ENCODE measurements at regions not wholly inside any gene's neighbourhood (a gene's known extent, or its start where the extent isn't known, plus 50 kb on each side); places are given as distances from the start of the nearest gene placed in this dataset.

- Histone ChIP-seq H3K79me2 (ENCODE audit: insufficient read depth) (no peaks in the 10 kb centered on the region), H4K20me1 (ENCODE audit: insufficient read depth) (no peaks in the 10 kb centered on the region), H3K9ac (no peak overlapping the region), H3K9me3 (no peaks in the 10 kb centered on the region), H3F3A (replicated peaks; ENCODE audit: insufficient read depth) (peaks cover 9% of the 10 kb centered on the region), H3K27ac (ENCODE audit: low read depth in 2 of 2, low read length in 1 of 2) (no peak overlapping the region), H3K4me2 (no peak overlapping the region), H3K4me3 (ENCODE audit: low read depth in 2 of 2, low read length in 1 of 2) (no peak overlapping the region), H3K27me3 (ENCODE audit: insufficient read depth) (no peaks in the 10 kb centered on the region), H3K4me1 (ENCODE audit: control insufficient read depth in 1 of 2, insufficient read depth in 2 of 2, low read depth in 1 of 2, low read length in 1 of 2) (peaks cover 0 to 13% of the 10 kb centered on the region in 2 experiments; a peak in 3 of 4 replicates), H3K36me3 (replicated peaks in 1 of 2; ENCODE audit: control insufficient read depth in 1 of 2, insufficient read depth in 2 of 2, low read length in 1 of 2) (no peaks in the 10 kb centered on the region), H2AFZ (ENCODE audit: low read depth) (no peak overlapping the region), H3K9me2 (no peaks in the 10 kb centered on the region)
- POLR2A ChIA-PET = no interaction called here
- no peak for TF ChIP-seq IRF3 (IDR thresholded peaks at IDR 0.05; ENCODE audit: low read depth, low read length)
- no peak for TF ChIP-seq RXRA (IDR thresholded peaks at IDR 0.05; ENCODE audit: borderline replicate concordance, low read depth)
- no peak for TF ChIP-seq RFX5 (IDR thresholded peaks at IDR 0.05; ENCODE audit: low read length)
- TF ChIP-seq MXI1 (IDR thresholded peaks at IDR 0.05; ENCODE audit: low read depth, low read length) = no peak
- CTCF ChIA-PET = interaction anchor here (0.6 to 1.2 kb wide), 3 partner anchors 28 to 253 kb away, joined by 3 to 4 read pairs (median 3); no protein-coding TSS in a partner anchor
- WGBS (ENCODE audit: low lambda C conversion rate) = 77% methylated on average over 4 of the region's 4 CpGs
- no peak for DNase-seq
These were observed 107.6 kb upstream of the TNS3 start for GRCh38 chr7:47689558-47689957.

GRCh38 chr7:47688311-47689100 lies 106.6 kb upstream of the TNS3 start:
- 85% methylated on average over 15 of the region's 15 CpGs for WGBS (ENCODE audit: low lambda C conversion rate)
- H2AFZ ChIP-seq (ENCODE audit: low read depth) = no peak overlapping the region
- CTCF ChIA-PET = interaction anchor here (0.6 to 1.2 kb wide), 2 partner anchors 71 to 177 kb away, joined by 3 to 4 read pairs; no protein-coding TSS in a partner anchor

More at GRCh38 chr7:47688311-47689100, 106.6 kb upstream of the TNS3 start:
- Histone ChIP-seq H3K4me3 (ENCODE audit: low read depth in 2 of 2, low read length in 1 of 2) (no peak overlapping the region), H3K27me3 (ENCODE audit: insufficient read depth) (no peaks in the 10 kb centered on the region), H3K9me3 (no peaks in the 10 kb centered on the region), H3K79me2 (ENCODE audit: insufficient read depth) (no peaks in the 10 kb centered on the region), H3K36me3 (replicated peaks in 1 of 2; ENCODE audit: control insufficient read depth in 1 of 2, insufficient read depth in 2 of 2, low read length in 1 of 2) (no peaks in the 10 kb centered on the region), H3K4me1 (ENCODE audit: control insufficient read depth in 1 of 2, insufficient read depth in 2 of 2, low read depth in 1 of 2, low read length in 1 of 2) (peaks cover 0 to 13% of the 10 kb centered on the region in 2 experiments; a peak in 3 of 4 replicates), H3K4me2 (no peak overlapping the region), H3K9me2 (no peaks in the 10 kb centered on the region), H3K9ac (no peak overlapping the region), H3F3A (replicated peaks; ENCODE audit: insufficient read depth) (peaks cover 9% of the 10 kb centered on the region), H3K27ac (ENCODE audit: low read depth in 2 of 2, low read length in 1 of 2) (no peak overlapping the region), H4K20me1 (ENCODE audit: insufficient read depth) (no peaks in the 10 kb centered on the region)
- no peak for DNase-seq
- TF ChIP-seq TAF1 (IDR thresholded peaks at IDR 0.05; ENCODE audit: borderline replicate concordance, low read depth, low read length) = no peak
- TF ChIP-seq FOSL2 (IDR thresholded peaks at IDR 0.05; ENCODE audit: borderline replicate concordance, low read depth) = no peak
- TF ChIP-seq CHD2 (IDR thresholded peaks at IDR 0.05; ENCODE audit: low read length, partially characterized antibody) = no peak
- no peak for TF ChIP-seq ELF1 (IDR thresholded peaks at IDR 0.05)
- TF ChIP-seq EP300 (IDR thresholded peaks at IDR 0.05; ENCODE audit: borderline replicate concordance in 1 of 2, low read depth in 1 of 2, low read length in 1 of 2) = no peak
- no peak for TF ChIP-seq RAD21 (IDR thresholded peaks at IDR 0.05; ENCODE audit: low read length)
- no peak for TF ChIP-seq GATA2 (CRISPR knock-in tag; IDR thresholded peaks at IDR 0.05)
- no peak for TF ChIP-seq ZBTB33 (IDR thresholded peaks at IDR 0.05; ENCODE audit: borderline replicate concordance, low read depth)
- TF ChIP-seq EZH2phosphoT487 (IDR thresholded peaks at IDR 0.05; ENCODE audit: borderline replicate concordance, low read depth) = no peak
- TF ChIP-seq YY1 (IDR thresholded peaks at IDR 0.05; ENCODE audit: low read depth) = no peak
- POLR2A ChIA-PET = no interaction called here

Data from SK-N-SH (cell line).